ENCODE measurements at regions not wholly inside any gene's neighbourhood (a gene's known extent, or its start where the extent isn't known, plus 50 kb on each side); places are given as distances from the start of the nearest gene placed in this dataset.

DNA sequence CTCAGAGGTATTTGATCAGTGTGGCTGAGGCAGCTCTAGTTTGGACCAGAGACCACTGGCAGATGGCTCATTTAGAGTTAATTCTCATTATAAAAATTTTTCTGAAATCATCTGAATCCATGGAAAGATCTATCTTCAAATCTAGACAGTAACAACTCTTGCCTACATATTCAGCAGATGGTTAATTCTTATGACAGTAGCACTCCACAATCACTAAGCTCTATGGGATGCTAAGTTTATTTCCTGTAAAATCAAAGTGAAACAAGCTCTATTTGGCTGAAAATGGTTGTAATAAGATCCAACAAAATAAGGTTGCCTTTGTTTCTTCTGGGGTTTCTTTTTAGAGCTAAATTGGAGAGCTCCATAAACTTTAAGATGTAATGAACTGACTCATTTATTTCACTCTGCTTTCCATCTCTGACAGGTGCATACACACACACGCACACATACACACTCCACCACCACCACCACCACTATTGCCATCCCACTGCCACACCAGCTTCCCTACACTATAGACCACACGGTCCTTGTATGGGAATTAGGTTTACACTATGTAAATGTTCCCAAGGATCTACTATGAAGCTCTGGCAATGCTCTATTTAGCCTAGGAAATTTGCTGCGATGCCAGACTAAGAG, 293.1 kb downstream of the RPAP3 start:
- TF ChIP-seq CTCF (conservative IDR thresholded peaks at IDR 0.05; ENCODE audit: low read depth, low read length) = no peak
- H3K4me3 ChIP-seq (ENCODE audit: low read length) = no peak overlapping the region
- DNase-seq (ENCODE audit: low read depth) = no peak

DNA sequence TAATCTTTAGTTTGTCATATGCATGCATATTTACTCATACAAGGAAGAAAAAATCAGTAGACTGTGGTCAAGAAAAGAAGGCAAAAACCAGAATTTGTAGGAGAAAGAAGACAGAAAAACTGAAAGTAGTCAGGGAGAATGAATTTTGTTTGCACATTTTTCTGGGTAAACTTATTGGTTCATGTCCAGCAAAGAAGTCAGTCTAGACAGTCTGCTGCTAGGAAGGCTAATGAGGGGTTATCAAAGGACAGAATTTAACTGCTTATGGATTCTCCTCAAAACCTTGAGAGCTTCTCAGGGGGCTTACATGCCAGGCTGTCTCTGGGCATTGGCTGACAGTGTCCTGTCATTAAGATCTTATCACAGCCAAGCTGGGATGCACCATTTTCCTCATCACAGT, 293.9 kb downstream of the RPAP3 start:
- no peak overlapping the region for H3K4me3 ChIP-seq (ENCODE audit: low read length)
- DNase-seq (ENCODE audit: low read depth) = no peak
- TF ChIP-seq CTCF (conservative IDR thresholded peaks at IDR 0.05; ENCODE audit: low read depth, low read length) = no peak

- DNase-seq (ENCODE audit: low read depth) = no peak
- no peak for TF ChIP-seq CTCF (conservative IDR thresholded peaks at IDR 0.05; ENCODE audit: low read depth, low read length)
- no peak overlapping the region for H3K4me3 ChIP-seq (ENCODE audit: low read length)
Observed at GRCh38 chr12:47410862-47411261, 295.0 kb downstream of the RPAP3 start.

DNA sequence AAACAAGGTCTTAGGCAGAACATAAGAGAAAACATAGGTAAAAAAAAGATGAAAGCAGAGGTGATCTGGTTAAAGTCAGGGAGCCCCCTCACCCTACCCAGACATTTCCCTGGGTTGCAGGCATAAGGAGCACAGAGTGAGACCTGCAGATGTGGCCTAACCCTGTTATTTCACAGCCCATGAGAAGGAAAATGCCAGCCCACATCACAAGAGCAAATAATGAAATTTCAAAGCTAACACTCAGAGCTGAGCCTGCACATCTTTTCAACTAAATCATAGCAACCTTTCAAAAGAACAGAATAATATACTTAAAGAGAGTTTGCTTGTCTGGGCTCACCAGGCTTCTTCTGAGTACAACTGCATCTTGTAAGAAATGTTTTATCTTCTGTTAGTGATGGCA, 295.4 kb downstream of the RPAP3 start:
- no peak for DNase-seq (ENCODE audit: low read depth)
- TF ChIP-seq CTCF (conservative IDR thresholded peaks at IDR 0.05; ENCODE audit: low read depth, low read length) = no peak
- H3K4me3 ChIP-seq (ENCODE audit: low read length) = no peak overlapping the region

DNA sequence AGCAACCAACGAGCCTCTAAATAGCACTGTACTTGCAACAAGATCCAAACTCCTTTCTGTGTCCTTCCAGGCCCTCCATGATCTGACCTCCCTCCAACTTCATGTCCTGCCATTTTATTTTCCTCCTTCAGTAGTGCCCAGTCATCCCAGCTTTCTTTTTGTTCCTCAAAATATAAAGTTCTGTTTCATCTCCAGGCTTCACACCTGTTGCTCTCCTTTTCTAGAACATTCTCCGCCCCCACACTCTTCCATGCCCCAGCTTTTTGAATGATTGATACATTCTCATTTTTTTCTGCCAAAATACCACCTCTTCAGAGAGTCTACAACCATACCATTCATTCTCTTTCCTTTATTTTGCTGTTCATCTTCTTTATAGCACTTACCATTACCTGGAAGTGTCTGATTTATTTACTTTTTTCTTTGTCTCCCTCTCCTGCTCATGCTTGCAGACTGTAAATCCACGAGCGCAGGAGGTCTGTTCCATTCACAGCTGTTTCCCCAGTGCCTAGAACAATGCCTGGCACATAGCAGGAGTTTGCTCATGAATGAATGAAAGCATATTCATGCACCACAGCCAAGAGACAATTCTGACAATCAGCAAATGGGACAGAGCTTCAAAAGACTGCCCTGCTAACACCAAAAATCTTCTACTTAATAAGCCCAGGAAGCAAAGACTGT, 296.4 kb downstream of the RPAP3 start:
- TF ChIP-seq CTCF (conservative IDR thresholded peaks at IDR 0.05; ENCODE audit: low read depth, low read length) = no peak
- no peak overlapping the region for H3K4me3 ChIP-seq (ENCODE audit: low read length)
- no peak for DNase-seq (ENCODE audit: low read depth)

DNA sequence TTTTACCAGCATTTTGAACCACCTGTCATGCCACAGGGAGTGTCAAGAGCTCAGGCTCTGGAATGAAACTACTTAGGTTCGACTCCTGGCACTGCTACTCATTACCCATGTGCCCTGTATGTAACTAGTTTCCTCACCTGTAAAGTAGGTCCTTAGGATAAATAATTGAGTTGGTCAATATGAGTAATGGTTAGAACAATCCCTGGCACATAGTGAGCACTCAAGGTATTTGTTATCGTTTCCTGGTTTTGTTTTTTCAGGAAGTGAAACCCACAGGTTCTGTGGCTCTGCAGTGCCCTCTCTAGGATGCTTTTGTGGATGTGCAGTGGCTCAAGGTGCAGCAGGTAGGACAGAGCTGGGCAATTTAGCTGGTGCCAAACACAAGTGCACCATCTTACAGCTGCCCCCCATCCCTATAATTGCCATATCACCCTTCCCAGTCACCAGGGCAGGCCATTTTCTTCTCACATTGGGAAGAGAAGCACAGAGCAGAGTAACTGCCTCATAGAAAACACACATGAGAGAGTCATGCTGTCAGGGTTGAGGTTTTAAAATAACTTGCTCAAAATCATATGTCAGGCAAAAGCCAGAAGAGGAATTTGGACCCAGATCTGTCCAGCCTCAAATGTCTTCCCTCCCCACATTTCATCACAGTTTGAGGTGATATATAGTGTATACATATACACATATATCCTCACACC, 297.5 kb downstream of the RPAP3 start:
- TF ChIP-seq CTCF (conservative IDR thresholded peaks at IDR 0.05; ENCODE audit: low read depth, low read length) = peak; percentile 50
- no peak for DNase-seq (ENCODE audit: low read depth)
- H3K4me3 ChIP-seq (ENCODE audit: low read length) = no peak overlapping the region

Data from retinal pigment epithelial cell (primary cell).